ENCODE measurements at regions not wholly inside any gene's neighbourhood (a gene's known extent, or its start where the extent isn't known, plus 50 kb on each side); places are given as distances from the start of the nearest gene placed in this dataset.

DNA sequence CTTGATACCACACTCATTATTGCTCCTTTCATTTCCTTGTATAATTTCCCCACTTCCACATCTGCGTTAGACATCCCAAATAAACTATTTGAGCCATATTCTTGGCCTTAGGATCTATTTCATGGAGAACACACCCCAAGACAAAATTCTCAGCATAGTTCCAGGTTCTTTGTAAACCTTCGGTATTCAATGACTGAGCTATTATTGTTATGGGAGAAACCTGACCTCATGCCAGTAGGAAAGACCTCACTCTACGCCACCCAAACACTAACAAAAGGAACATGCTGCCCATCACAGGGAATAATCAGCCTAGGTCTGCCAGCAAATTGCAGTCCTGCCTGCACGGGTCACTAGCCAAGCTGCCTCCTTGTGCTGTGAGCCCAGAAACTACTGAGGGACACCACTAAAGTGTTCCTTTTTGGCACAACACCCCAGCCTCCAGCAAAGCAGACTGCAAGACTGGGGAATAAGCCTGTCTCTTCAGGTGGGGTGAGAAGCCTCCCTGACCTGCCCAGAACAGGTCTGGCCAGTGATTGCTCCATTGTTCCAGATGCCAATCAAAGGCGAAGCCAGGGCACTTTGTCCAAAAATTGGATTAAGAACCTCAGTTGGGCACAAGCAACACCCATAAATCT lies 371.8 kb downstream of the MAFB start:
- Histone ChIP-seq H3K27ac (no peak overlapping the region), H3K36me3 (no peaks in the 10 kb centered on the region), H3K4me3 (ENCODE audit: low read depth in 1 of 2, low read length in 1 of 2) (no peak overlapping the region), H3K4me1 (ENCODE audit: control insufficient read depth in 1 of 2, insufficient read depth in 1 of 2, low read depth in 1 of 2, low read length in 1 of 2) (no peaks in the 10 kb centered on the region), H3K9me3 (no peaks in the 10 kb centered on the region), H3K27me3 (peaks cover 15% of the 10 kb centered on the region)
- TF ChIP-seq, protein P1, sequence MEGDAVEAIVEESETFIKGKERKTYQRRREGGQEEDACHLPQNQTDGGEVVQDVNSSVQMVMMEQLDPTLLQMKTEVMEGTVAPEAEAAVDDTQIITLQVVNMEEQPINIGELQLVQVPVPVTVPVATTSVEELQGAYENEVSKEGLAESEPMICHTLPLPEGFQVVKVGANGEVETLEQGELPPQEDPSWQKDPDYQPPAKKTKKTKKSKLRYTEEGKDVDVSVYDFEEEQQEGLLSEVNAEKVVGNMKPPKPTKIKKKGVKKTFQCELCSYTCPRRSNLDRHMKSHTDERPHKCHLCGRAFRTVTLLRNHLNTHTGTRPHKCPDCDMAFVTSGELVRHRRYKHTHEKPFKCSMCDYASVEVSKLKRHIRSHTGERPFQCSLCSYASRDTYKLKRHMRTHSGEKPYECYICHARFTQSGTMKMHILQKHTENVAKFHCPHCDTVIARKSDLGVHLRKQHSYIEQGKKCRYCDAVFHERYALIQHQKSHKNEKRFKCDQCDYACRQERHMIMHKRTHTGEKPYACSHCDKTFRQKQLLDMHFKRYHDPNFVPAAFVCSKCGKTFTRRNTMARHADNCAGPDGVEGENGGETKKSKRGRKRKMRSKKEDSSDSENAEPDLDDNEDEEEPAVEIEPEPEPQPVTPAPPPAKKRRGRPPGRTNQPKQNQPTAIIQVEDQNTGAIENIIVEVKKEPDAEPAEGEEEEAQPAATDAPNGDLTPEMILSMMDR (IDR thresholded peaks at IDR 0.05) = no peak

DNA sequence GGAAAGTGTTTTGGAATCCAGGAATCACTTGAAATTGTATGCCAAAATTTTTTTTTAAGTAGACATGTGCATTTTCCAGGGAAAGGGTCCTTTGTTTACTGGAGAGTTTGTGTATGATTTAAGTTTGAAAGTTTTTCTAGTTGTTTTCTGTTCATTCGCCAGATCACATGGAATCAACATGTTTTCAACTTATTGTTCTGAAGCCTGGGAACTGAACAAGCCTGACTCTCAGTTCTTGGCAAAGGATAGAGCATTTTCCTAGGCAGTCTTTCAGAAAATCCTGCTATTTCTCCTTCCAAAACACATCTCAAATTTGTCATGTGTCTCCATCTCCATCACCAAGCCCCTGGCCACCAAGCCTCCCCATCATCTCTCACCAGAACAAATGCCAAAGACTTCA lies 374.8 kb downstream of the MAFB start:
- H3K4me3 ChIP-seq (ENCODE audit: low read depth in 1 of 2, low read length in 1 of 2) = no peak overlapping the region
- no peaks in the 10 kb centered on the region for H3K36me3 ChIP-seq
- no peaks in the 10 kb centered on the region for H3K9me3 ChIP-seq
- no peak overlapping the region for H3K27ac ChIP-seq
- TF ChIP-seq, protein P1 (IDR thresholded peaks at IDR 0.05) = no peak
- no peaks in the 10 kb centered on the region for H3K4me1 ChIP-seq (ENCODE audit: control insufficient read depth in 1 of 2, insufficient read depth in 1 of 2, low read depth in 1 of 2, low read length in 1 of 2)
- H3K27me3 ChIP-seq = peaks cover 20% of the 10 kb centered on the region

DNA sequence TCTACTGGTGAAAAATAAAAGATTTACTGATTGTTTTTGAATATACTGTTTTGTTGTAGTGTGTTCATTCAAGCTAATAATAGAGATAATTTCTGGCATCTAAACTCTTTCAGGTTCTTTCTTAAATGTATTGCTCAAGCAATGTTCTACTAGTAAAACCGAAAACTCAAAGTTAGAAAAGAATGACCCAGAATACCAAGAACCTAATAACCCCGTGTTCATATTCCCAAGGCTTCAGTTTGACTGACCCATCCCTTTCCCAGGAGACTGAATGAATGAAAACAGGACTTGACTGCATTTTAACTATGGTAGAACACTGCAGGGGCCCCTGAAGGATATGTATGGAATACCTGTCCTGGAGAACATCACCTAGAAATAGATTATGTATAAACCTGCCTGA lies 375.3 kb downstream of the MAFB start:
- no peaks in the 10 kb centered on the region for H3K4me1 ChIP-seq (ENCODE audit: control insufficient read depth in 1 of 2, insufficient read depth in 1 of 2, low read depth in 1 of 2, low read length in 1 of 2)
- H3K36me3 ChIP-seq = no peaks in the 10 kb centered on the region
- TF ChIP-seq, protein P1 (IDR thresholded peaks at IDR 0.05) = no peak
- no peaks in the 10 kb centered on the region for H3K9me3 ChIP-seq
- H3K4me3 ChIP-seq (ENCODE audit: low read depth in 1 of 2, low read length in 1 of 2) = no peak overlapping the region
- H3K27me3 ChIP-seq = peaks cover 20% of the 10 kb centered on the region
- no peak overlapping the region for H3K27ac ChIP-seq

DNA sequence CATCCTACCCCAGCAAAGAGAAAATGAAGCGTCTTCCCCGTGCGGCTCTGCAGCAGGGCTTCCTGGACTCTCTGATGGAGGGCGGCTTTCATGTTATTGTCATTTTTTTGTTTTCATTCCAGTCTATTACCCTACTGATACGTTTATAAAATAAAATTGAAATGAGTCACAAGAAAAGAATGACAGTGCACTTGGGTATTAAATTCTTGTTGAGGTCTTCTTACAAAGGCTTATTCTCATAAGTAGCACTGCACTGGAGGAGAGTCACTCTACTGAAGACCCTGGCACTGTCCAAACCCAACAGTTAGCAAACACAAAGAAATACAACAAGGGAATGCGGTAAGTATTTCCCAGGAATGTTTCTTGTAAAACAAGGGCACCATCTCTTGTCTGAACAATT lies 379.3 kb downstream of the MAFB start:
- Histone ChIP-seq H3K27me3 (peaks cover 14% of the 10 kb centered on the region), H3K27ac (no peak overlapping the region), H3K4me1 (ENCODE audit: control insufficient read depth in 1 of 2, insufficient read depth in 1 of 2, low read depth in 1 of 2, low read length in 1 of 2) (no peaks in the 10 kb centered on the region), H3K36me3 (no peaks in the 10 kb centered on the region), H3K9me3 (no peaks in the 10 kb centered on the region), H3K4me3 (ENCODE audit: low read depth in 1 of 2, low read length in 1 of 2) (no peak overlapping the region)
- TF ChIP-seq, protein P1 (IDR thresholded peaks at IDR 0.05) = no peak

DNA sequence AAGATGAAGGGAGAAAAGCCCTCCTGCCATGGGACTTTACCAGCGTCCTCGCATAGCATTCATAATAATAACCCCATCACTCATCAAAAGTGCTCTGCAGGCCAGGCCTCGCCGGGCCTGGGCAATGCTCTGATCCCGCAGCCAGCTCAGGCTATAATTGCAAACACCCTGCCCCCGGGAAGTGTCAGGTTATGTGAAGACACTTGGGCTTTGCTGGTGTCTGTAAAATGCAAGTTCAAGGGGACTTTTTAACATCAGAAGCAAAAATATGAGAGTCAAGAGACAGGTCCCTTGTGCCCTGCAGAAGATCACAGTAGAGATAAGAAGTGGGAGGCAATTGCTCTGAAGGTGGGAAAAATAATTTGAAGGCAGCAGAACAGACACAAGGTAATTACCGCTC lies 381.0 kb downstream of the MAFB start:
- Histone ChIP-seq H3K4me1 (ENCODE audit: control insufficient read depth in 1 of 2, insufficient read depth in 1 of 2, low read depth in 1 of 2, low read length in 1 of 2) (no peaks in the 10 kb centered on the region), H3K4me3 (ENCODE audit: low read depth in 1 of 2, low read length in 1 of 2) (no peak overlapping the region), H3K27me3 (peaks cover 5% of the 10 kb centered on the region), H3K27ac (no peak overlapping the region), H3K36me3 (no peaks in the 10 kb centered on the region), H3K9me3 (no peaks in the 10 kb centered on the region)
- TF ChIP-seq, protein P1 (IDR thresholded peaks at IDR 0.05) = no peak

Data from neutrophil (primary cell).